CD14-positive monocyte (primary cell): ENCODE measurements at regions not wholly inside any gene's neighbourhood (a gene's known extent, or its start where the extent isn't known, plus 50 kb on each side); places are given as distances from the start of the nearest gene placed in this dataset.

Experiments
- DNase-seq, 3 donors: peaks; one replicate each; pipeline ENCODE4 v3.0.0-alpha.2; 2011 to 2022
- H2AFZ ChIP-seq: 2 replicates; pipeline ENCODE4 v1.6.0; 2012; ENCODE audit warnings: mild to moderate bottlenecking, low read depth, low read length, inconsistent platforms; ENCODE audit not compliant: insufficient read depth, poor library complexity, severe bottlenecking
- H3K27ac ChIP-seq, 2 donors: 1 replicate in 1 of 2; 2 replicates in 1 of 2; pipeline ENCODE4 v1.5.1; 2012 to 2013; ENCODE audit warnings: low read length in 2 of 2, control low read depth in 1 of 2, inconsistent platforms in 1 of 2, low read depth in 1 of 2, mild to moderate bottlenecking in 1 of 2
- H3K27me3 ChIP-seq, 2 donors: one replicate each; pipeline versions ENCODE4 v1.6.0 to v1.6.1; 2011 to 2013; ENCODE audit warnings: low read length in 2 of 2; ENCODE audit not compliant: control insufficient read depth in 2 of 2, insufficient read depth in 2 of 2
- H3K36me3 ChIP-seq, 2 donors: replicated peaks in 1 of 2; 1 replicate in 1 of 2; 2 replicates in 1 of 2; pipeline versions ENCODE4 v1.5.1 to v1.6.1; 2012 to 2013; ENCODE audit warnings: low read length in 2 of 2, control low read depth in 1 of 2, inconsistent platforms in 1 of 2, mild to moderate bottlenecking in 1 of 2; ENCODE audit not compliant: insufficient read depth in 2 of 2, control insufficient read depth in 1 of 2
- H3K4me1 ChIP-seq, 2 donors: 1 replicate in 1 of 2; 2 replicates in 1 of 2; pipeline versions ENCODE4 v1.5.1 to v1.6.1; 2012 to 2013; ENCODE audit warnings: low read length in 2 of 2, control low read depth in 1 of 2, inconsistent platforms in 1 of 2, mild to moderate bottlenecking in 1 of 2, moderate library complexity in 1 of 2; ENCODE audit not compliant: insufficient read depth in 2 of 2, control insufficient read depth in 1 of 2
- H3K4me2 ChIP-seq: replicated peaks from 2 replicates; pipeline ENCODE3; 2012; ENCODE audit warnings: low read length, moderate library complexity, mild to moderate bottlenecking; ENCODE audit not compliant: poor library complexity, severe bottlenecking; ENCODE audit errors: extremely low read depth
- H3K4me3 ChIP-seq, 3 experiments: fragments of 200-600 bp in 1 of 3; sonication (generic) in 1 of 3; replicated peaks in 1 of 3; 1 replicate in 2 of 3; 2 replicates in 1 of 3; pipeline ENCODE4 v1.5.1; 2011 to 2013; ENCODE audit warnings: low read length in 3 of 3, mild to moderate bottlenecking in 3 of 3, control low read depth in 2 of 3, low read depth in 2 of 3, inconsistent platforms in 1 of 3, moderate library complexity in 1 of 3
- H3K79me2 ChIP-seq: 2 replicates; pipeline ENCODE4 v1.6.0; 2012; ENCODE audit warnings: mild to moderate bottlenecking, control low read depth, inconsistent platforms, low read length, moderate library complexity; ENCODE audit not compliant: insufficient read depth
- H3K9ac ChIP-seq: 2 replicates; pipeline ENCODE4 v1.6.0; 2017; ENCODE audit warnings: low read length, mild to moderate bottlenecking; ENCODE audit not compliant: insufficient read depth, poor library complexity, severe bottlenecking
- H3K9me3 ChIP-seq, 2 donors: replicated peaks in 1 of 2; 1 replicate in 1 of 2; 2 replicates in 1 of 2; pipeline versions ENCODE4 v1.5.1 to v1.6.1; 2012 to 2013; ENCODE audit warnings: low read length in 2 of 2, control low read depth in 1 of 2; ENCODE audit not compliant: control insufficient read depth in 1 of 2, insufficient read depth in 1 of 2
- H4K20me1 ChIP-seq: 2 replicates; pipeline ENCODE4 v1.6.0; 2012; ENCODE audit warnings: mild to moderate bottlenecking, low read length, control low read depth, moderate library complexity; ENCODE audit not compliant: insufficient read depth
- H3K27ac Mint-ChIP-seq, 7 donors: one replicate each; pipeline ENCODE4 v1.8.0; 2020; ENCODE audit warnings: mild to moderate bottlenecking in 7 of 7, mixed read lengths in 7 of 7, moderate library complexity in 6 of 7, inconsistent platforms in 2 of 7
- H3K27me3 Mint-ChIP-seq, 3 donors: one replicate each; pipeline ENCODE4 v1.8.0; 2021 to 2022; ENCODE audit warnings: low read depth in 3 of 3, mild to moderate bottlenecking in 3 of 3, mixed read lengths in 3 of 3, moderate library complexity in 3 of 3, inconsistent platforms in 1 of 3
- H3K36me3 Mint-ChIP-seq, 2 donors: one replicate each; pipeline ENCODE4 v1.8.0; 2020; ENCODE audit warnings: mixed read lengths in 2 of 2, inconsistent platforms in 1 of 2, mild to moderate bottlenecking in 1 of 2
- H3K4me1 Mint-ChIP-seq: one replicate; pipeline ENCODE4 v1.8.0; 2020; ENCODE audit warnings: mild to moderate bottlenecking, mixed read lengths
- H3K4me3 Mint-ChIP-seq, 2 donors: one replicate each; pipeline ENCODE4 v1.8.0; 2020; ENCODE audit warnings: mild to moderate bottlenecking in 2 of 2, mixed read lengths in 2 of 2, moderate library complexity in 1 of 2
- H3K9me3 Mint-ChIP-seq, 7 donors: one replicate each; pipeline ENCODE4 v1.8.0; 2020 to 2022; ENCODE audit warnings: mixed read lengths in 7 of 7, mild to moderate bottlenecking in 6 of 7, moderate library complexity in 6 of 7, inconsistent platforms in 2 of 7
- WGBS: methylation state at CpG from one replicate; pipeline ENCODE4 v1.1.5; 2013; ENCODE audit warnings: missing lambda C conversion rate; ENCODE audit not compliant: insufficient coverage; 5-methylcytosine and 5-hydroxymethylcytosine counted together
- intact Hi-C, 2 donors: fragments of 100-400 bp; cut with micrococcal nuclease; formaldehyde crosslinking; loops; one replicate each; pipeline versions ENCODE4 v1.15.0 to v1.15.1; 2023
- TF ChIP-seq, protein P1 (sequence below): fragments of 200-600 bp; IDR thresholded peaks from one replicate; pipeline ENCODE4 v1.8.0; 2022; ENCODE audit warnings: antibody characterized with exemption, mild to moderate bottlenecking

DNA sequence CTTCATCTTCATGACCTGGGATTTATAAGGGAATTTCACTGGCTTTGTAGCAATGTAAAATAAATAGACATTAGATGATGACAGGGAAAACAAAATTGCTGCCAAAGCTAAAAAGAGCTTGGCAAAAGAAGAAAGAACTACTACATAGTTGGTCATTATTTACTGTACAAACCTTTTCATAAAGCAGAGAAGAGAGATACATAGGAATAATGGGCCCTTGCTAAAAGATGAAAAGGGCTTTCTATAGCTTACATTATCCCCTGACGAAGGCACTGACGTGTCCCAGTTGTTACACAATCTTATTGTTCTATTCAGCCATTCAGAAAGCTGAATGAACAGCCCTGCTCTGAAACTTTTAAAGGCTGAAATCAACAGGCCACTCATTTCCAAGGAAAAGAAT is 57.1 kb downstream of the ZC3H11B start:
- Histone ChIP-seq H3K4me2 (no peak overlapping the region), H2AFZ (no peak overlapping the region), H4K20me1 (no peaks in the 10 kb centered on the region), H3K27me3 (peaks cover 0 to 5% of the 10 kb centered on the region in 2 donors), H3K36me3 (no peaks in the 10 kb centered on the region), H3K9me3 (no peaks in the 10 kb centered on the region), H3K79me2 (no peaks in the 10 kb centered on the region), H3K4me3 (no peak overlapping the region), H3K9ac (no peak overlapping the region), H3K27ac (no peak overlapping the region), H3K4me1 (no peaks in the 10 kb centered on the region)
- TF ChIP-seq, protein P1, sequence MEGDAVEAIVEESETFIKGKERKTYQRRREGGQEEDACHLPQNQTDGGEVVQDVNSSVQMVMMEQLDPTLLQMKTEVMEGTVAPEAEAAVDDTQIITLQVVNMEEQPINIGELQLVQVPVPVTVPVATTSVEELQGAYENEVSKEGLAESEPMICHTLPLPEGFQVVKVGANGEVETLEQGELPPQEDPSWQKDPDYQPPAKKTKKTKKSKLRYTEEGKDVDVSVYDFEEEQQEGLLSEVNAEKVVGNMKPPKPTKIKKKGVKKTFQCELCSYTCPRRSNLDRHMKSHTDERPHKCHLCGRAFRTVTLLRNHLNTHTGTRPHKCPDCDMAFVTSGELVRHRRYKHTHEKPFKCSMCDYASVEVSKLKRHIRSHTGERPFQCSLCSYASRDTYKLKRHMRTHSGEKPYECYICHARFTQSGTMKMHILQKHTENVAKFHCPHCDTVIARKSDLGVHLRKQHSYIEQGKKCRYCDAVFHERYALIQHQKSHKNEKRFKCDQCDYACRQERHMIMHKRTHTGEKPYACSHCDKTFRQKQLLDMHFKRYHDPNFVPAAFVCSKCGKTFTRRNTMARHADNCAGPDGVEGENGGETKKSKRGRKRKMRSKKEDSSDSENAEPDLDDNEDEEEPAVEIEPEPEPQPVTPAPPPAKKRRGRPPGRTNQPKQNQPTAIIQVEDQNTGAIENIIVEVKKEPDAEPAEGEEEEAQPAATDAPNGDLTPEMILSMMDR = no peak
- DNase-seq = no peak
- WGBS = 52% methylated on average over 2 of the region's 2 CpGs
- H3K27me3 Mint-ChIP-seq = peaks cover 8 to 20% (median 12%) of the 10 kb centered on the region in 3 donors
- H3K4me3 Mint-ChIP-seq = no peak overlapping the region
- intact Hi-C loops = no loop called here
- H3K9me3 Mint-ChIP-seq = peaks cover 0 to 3% (median 0%) of the 10 kb centered on the region in 7 donors
- no peaks in the 10 kb centered on the region for H3K36me3 Mint-ChIP-seq
- no peak overlapping the region for H3K27ac Mint-ChIP-seq
- no peaks in the 10 kb centered on the region for H3K4me1 Mint-ChIP-seq

- peaks cover 8 to 18% (median 9%) of the 10 kb centered on the region in 3 donors for H3K27me3 Mint-ChIP-seq
- no peak for DNase-seq
- H3K4me1 Mint-ChIP-seq = no peaks in the 10 kb centered on the region
- Histone ChIP-seq H3K4me3 (no peak overlapping the region), H3K9me3 (no peaks in the 10 kb centered on the region), H3K27ac (no peak overlapping the region), H3K4me2 (no peak overlapping the region), H3K79me2 (no peaks in the 10 kb centered on the region), H3K4me1 (no peaks in the 10 kb centered on the region), H3K27me3 (peaks cover 2 to 3% of the 10 kb centered on the region in 2 donors), H3K36me3 (no peaks in the 10 kb centered on the region), H4K20me1 (no peaks in the 10 kb centered on the region), H2AFZ (no peak overlapping the region), H3K9ac (no peak overlapping the region)
- H3K4me3 Mint-ChIP-seq = no peak overlapping the region
- H3K36me3 Mint-ChIP-seq = no peaks in the 10 kb centered on the region
- TF ChIP-seq, protein P1 = no peak
- peaks cover 0 to 3% (median 0%) of the 10 kb centered on the region in 7 donors for H3K9me3 Mint-ChIP-seq
- H3K27ac Mint-ChIP-seq = no peak overlapping the region
- intact Hi-C loops = no loop called here
- 86% methylated on average over 4 of the region's 7 CpGs for WGBS
Observed at GRCh38 chr1:219555031-219555692, 57.7 kb downstream of the ZC3H11B start.
